NCI-H2196 (cell line): ENCODE measurements at regions not wholly inside any gene's neighbourhood (a gene's known extent, or its start where the extent isn't known, plus 50 kb on each side); places are given as distances from the start of the nearest gene placed in this dataset.
"Not testable (repeated sequence)": the region's sequence is repeated elsewhere in the genome, so short reads cannot be mapped to it uniquely, and the experiment has no call there.

Source experiments
- DNase-seq: peaks from one replicate; lab custom pipeline; 2025; ENCODE audit not compliant: unreplicated experiment; lab: John Stamatoyannopoulos, UW

DNA sequence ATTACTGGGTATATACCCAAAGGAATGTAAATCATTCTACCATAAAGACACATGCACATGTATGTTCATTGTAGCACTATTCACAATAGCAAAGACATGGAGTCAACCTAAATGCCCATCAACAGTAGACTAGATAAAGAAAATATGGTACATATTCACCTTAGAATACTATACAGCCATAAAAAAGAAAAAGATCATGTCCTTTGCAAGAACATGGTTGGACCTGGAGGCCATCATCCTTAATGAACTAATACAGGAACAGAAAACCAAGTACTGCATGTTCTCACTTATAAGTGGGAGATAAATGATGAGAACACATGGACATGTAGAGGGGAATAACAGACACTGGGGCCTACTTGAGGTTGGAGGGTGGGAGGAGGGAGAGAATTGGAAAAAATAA lies 133.2 kb upstream of the RASA1 start:
- not testable (repeated sequence) for DNase-seq

DNA sequence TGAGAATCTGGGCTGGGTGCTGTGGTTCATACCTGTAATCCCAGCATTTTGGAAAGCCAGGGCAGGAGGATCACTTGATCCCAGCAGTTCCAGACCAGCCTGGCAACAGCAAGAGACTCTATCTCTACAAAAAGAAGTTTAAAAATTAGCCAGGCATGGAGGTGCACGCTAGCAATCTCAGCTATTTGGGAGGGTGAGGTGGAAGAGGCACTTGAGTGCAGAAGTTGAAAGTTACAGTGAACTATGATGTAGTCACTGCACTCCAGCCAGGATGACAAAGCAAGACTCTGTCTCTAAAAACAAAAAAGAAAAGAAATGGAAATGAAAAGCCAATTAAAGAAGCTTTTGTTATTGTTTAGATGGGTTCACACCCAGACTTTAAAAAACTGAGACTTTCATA lies 131.6 kb upstream of the RASA1 start:
- no peak for DNase-seq

DNA sequence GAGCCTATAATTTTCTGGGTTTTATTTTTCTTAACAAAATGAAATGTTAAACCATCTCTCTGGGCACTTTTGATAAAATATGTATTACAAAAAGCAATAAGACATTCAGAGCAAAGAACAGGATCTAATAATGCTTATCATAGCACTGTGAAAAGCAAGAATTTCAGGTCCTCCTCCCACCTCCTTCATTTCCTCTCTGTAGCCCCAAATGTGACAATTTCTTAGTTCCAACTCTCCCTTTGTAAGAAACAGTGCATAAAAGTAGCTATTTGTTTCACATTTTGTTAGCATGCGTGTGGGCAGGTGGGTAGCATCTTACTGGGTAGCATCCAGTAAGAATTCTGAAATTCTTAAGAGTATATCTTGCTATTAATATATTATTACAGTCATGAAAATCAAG lies 130.9 kb upstream of the RASA1 start:
- no peak for DNase-seq

GRCh38 chr5:87137283-87137682 lies 130.4 kb upstream of the RASA1 start:
- no peak for DNase-seq

- DNase-seq, result no peak
These were observed 129.4 kb upstream of the RASA1 start for GRCh38 chr5:87138091-87138805.

GRCh38 chr5:87139795-87140194 lies 127.9 kb upstream of the RASA1 start:
- no peak for DNase-seq

DNA sequence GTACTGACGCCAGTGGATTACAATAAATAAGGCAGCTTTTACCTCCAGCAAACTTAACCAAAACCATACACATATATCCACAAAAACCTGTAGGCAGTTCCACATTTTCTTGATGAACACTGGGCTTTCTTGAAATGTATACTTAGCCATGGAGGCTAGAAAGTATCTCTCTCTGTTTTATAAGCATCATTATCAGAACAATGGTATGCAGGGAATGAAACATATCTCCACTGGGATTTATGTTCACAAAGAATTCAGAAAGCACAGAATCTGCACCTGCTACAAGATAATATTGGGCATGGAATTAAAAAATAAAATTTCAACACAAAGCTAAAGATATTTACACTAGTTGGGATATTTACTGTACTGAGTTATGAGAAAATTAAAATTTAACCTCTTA lies 126.1 kb upstream of the RASA1 start:
- DNase-seq, result no peak

DNA sequence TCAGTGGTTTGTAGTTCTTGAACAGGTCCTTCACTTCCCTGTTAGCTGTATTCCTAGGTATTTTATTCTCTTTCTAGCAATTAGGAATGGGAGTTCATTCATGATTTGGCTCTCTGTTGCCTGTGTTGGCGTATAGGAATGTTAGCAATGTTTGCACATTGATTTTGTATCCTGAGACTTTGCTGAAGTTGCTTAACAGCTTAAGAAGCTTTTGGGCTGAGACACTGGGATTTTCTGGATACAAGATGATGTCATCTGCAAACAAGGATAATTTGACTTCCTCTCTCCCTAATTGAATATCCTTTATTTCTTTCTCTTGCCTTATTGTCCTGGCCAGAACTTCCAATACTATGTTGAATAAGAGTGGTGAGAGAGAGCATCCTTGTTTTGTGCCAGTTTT lies 121.8 kb upstream of the RASA1 start:
- not testable (repeated sequence) for DNase-seq

- DNase-seq, result no peak
These were observed 120.2 kb upstream of the RASA1 start for GRCh38 chr5:87147441-87147840.

DNA sequence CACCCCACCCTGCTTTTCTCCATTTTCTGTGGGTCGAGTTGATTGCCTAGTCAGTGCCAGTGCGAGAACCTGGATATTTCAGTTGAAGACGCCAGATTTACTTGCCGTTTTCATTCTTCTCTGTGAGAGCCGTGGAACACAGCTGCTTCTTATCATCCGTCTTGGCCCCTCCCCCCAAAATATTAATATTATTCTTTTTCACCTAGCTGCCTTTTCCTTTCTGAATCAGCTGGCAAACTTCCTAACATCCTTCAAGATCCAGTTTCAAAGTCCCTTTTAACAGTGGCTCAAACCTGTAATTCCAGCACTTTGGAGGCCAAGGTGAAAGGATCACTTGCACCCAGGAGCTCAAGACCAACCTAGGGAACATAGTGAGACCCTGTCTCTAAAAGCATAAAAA lies 117.1 kb upstream of the RASA1 start:
- no peak for DNase-seq

GRCh38 chr5:87151547-87151946 lies 116.1 kb upstream of the RASA1 start:
- no peak for DNase-seq

DNA sequence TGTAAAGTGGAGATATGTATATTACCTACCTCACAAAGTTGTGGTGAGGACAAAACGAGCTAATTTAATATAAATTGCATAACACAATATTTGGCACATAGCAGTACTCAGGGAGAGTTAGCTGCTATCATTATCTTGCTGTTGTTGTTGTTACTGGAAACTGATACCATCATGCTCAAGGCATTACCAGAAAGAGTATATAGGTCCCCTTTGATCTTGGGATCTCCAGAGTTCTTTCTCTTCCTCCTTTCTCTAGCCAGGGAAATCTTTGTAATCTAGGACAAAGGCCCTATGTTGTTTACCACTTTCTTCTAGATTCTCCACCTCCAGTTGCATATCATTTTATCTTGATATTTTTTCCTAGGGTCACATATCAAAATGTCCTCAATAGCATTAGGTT lies 114.8 kb upstream of the RASA1 start:
- DNase-seq, result no peak

DNA sequence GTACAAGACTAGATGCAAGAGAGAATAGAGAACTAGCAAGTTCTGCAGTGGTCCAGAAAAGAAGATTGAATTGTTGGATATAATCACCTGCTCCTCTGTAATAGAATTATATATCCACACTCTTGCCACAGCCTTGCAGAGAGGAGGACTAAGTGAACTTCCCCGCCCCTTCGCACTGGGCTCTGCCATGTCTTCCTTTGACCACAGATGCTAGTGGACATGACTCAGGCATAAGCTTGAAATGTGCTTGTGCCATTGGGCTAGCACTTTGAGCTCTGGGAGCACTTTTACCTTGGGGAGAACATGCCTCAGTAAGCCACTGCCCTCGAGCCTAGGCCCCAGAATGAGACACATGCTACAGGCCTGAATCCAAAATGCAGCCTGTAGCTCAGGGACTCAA lies 113.5 kb upstream of the RASA1 start:
- DNase-seq, result no peak

- DNase-seq, result no peak
These were observed 112.6 kb upstream of the RASA1 start for GRCh38 chr5:87155106-87155505.

GRCh38 chr5:87156631-87157030 lies 111.1 kb upstream of the RASA1 start:
- DNase-seq, result no peak

DNA sequence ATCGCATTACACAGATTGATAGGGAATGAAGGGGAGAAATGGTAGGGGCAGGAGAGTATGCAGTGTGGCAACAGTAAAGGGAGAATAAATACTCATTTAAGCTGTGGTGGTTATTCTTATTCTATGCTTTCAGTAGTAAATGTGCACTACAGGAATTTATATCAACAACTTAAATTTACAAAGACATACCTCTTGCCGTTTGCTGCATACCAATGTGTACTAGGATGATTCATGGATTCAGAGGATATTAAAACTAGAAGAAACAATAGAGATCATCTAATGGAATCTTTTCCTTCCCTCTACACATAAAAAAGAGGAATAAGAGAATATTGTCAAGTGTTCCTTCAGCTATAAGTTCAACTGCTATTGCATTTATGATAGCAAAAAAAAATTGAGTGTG lies 103.3 kb upstream of the RASA1 start:
- no peak for DNase-seq

DNA sequence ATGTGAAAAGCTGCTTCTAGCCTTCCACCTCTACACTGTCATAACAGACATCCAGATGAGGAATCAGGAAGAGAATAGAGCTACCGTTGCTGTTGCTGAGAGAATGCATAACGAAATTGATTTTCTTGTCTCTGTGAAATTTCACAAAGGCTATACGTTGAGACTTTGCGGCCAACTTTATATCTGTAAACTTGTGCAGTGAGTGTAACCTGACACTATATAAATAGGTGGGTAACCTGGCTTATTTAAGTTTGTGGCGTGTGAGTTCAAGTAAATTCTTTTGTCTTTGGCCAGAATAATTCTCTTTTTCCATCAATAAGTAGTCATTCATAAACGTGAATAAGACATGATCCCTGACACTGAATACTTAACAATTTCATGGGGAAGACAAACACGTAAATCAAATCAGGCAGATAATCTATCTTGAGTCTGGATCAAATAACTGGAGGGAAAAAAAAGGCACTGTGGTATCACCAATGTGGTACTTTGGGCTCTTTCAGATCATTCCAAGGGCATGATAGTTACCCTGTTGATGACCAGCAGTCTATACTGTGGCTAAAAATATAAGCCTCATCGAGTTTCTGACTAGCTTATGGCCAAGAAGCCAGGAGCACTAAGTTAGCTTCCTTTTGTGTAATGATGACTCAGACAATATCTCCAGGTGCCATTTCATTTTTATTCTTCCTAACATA lies 98.2 kb upstream of the RASA1 start:
- no peak for DNase-seq

DNA sequence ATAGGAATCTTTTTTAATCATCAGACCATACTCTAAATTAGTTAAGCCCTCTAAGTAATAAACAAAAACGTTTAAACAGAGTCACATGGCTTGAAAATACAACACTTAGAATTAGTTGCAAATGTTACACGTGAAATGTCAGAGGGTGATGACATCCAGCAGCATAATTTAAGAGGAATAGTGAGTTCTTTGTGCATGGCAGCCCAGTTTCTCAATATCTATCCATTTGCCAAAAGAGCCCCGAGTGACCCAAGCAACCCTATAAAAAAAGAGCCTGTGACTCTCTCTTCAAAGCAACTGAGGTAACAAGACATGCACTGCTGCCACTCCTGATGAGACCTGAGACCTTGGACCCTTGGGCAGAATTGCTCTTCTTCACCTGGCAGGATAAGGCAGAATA lies 96.9 kb upstream of the RASA1 start:
- DNase-seq, result no peak

DNA sequence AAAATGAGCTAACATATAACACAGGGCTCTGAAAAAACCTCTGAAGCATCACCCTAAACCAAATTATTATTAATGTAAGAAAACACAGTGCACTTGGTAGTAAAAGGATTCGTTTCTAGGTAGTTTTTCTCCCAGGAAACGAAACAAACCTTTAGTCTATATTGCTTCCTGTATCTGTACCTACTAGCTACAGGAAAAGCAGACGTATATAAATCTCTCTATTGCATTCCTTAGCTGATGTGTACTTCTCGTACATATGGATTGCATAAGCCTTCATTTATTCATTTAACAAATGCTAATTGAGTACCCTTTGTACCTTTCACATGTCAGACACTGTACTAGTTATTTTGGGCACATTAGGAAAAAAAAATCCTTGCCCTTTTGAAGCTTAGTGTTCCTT lies 85.0 kb upstream of the RASA1 start:
- DNase-seq, result no peak

- no peak for DNase-seq
These were observed 83.8 kb upstream of the RASA1 start for GRCh38 chr5:87183896-87184295.

- no peak for DNase-seq
These were observed 83.1 kb upstream of the RASA1 start for GRCh38 chr5:87184605-87185004.

GRCh38 chr5:87185838-87186237 lies 81.8 kb upstream of the RASA1 start:
- no peak for DNase-seq

GRCh38 chr5:87188391-87188790 lies 79.3 kb upstream of the RASA1 start:
- DNase-seq, result no peak
